Astrocyte (in vitro differentiated cells and primary cell): ENCODE measurements at regions not wholly inside any gene's neighbourhood (a gene's known extent, or its start where the extent isn't known, plus 50 kb on each side); places are given as distances from the start of the nearest gene placed in this dataset.

ENCODE experiments used
- CTCF ChIP-seq: IDR thresholded peaks from 2 replicates; pipeline ENCODE4 v1.5.1; 2011; ENCODE audit warnings: low read depth, mild to moderate bottlenecking, inconsistent platforms, low read length, moderate library complexity; ENCODE audit not compliant: insufficient read depth
- EZH2 ChIP-seq: IDR thresholded peaks from 2 replicates; pipeline ENCODE4 v1.6.1; 2012; ENCODE audit warnings: mild to moderate bottlenecking, low read length, inconsistent platforms; ENCODE audit not compliant: insufficient read depth

- no peak for TF ChIP-seq CTCF
- TF ChIP-seq EZH2, result no peak
Observed at GRCh38 chr12:127414186-127414585, 852.8 kb upstream of the TMEM132C start.
